PFSK-1 (cell line): ENCODE measurements at regions not wholly inside any gene's neighbourhood (a gene's known extent, or its start where the extent isn't known, plus 50 kb on each side); places are given as distances from the start of the nearest gene placed in this dataset.

Experiments
- FOXP2 ChIP-seq: optimal IDR thresholded peaks from 2 replicates; pipeline ENCODE3; 2011; ENCODE audit warnings: borderline replicate concordance, control low read depth, inconsistent platforms; ENCODE audit not compliant: insufficient read depth; ENCODE audit errors: extremely low read length, extremely low read depth
- POLR2AphosphoS5 ChIP-seq: IDR thresholded peaks from 2 replicates; pipeline ENCODE4 v1.6.1; 2012; ENCODE audit warnings: low read depth, mild to moderate bottlenecking, control low read depth, low read length, moderate library complexity
- REST ChIP-seq, 2 experiments: IDR thresholded peaks; 2 replicates each; pipeline versions ENCODE4 v1.6.1 to v1.8.0; 2011 to 2012; ENCODE audit warnings: low read depth in 2 of 2, low read length in 2 of 2, control low read depth in 1 of 2, inconsistent platforms in 1 of 2, mild to moderate bottlenecking in 1 of 2, moderate library complexity in 1 of 2; ENCODE audit not compliant: insufficient read depth in 1 of 2
- SIN3A ChIP-seq: IDR thresholded peaks from 2 replicates; pipeline ENCODE4 v1.6.1; 2012; ENCODE audit warnings: mild to moderate bottlenecking, low read length, moderate library complexity, borderline replicate concordance; ENCODE audit not compliant: insufficient read depth
- TAF1 ChIP-seq: IDR thresholded peaks from 2 replicates; pipeline ENCODE4 v1.6.1; 2012; ENCODE audit warnings: low read length, control low read depth, borderline replicate concordance; ENCODE audit not compliant: insufficient read depth

- TF ChIP-seq TAF1 = no peak
Measured at GRCh38 chr21:16538405-16538804, 808.6 kb downstream of the USP25 start.

DNA sequence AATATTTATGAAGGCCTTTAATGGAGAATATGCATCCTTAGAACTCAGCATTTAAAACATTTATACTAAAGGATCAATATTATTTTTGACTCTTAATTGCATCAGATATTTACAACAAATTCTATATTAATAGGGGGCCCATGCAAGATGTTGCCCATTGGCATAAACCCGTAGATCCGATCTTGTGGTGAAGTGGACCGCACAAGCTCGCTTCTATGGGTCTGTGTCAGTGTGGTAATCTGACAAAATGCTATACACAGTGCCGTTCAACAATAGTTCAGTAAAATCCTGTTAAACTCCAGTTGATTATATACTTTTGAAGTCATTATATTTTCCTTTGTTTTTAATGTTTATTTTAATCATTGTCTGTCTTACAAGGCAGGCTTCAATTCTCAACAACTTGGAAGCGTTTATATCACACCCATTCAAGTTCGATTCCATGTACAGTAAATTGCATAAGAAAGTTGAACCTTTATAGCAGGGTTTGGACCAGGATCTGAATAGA lies 809.2 kb downstream of the USP25 start:
- TF ChIP-seq TAF1 = no peak
- no peak for TF ChIP-seq FOXP2
- TF ChIP-seq POLR2AphosphoS5 = no peak
- TF ChIP-seq SIN3A = no peak
- no peak for TF ChIP-seq REST (IDR thresholded peaks at IDR 0.05; ENCODE audit: insufficient read depth in 1 of 2, low read depth in 2 of 2, low read length in 2 of 2)

DNA sequence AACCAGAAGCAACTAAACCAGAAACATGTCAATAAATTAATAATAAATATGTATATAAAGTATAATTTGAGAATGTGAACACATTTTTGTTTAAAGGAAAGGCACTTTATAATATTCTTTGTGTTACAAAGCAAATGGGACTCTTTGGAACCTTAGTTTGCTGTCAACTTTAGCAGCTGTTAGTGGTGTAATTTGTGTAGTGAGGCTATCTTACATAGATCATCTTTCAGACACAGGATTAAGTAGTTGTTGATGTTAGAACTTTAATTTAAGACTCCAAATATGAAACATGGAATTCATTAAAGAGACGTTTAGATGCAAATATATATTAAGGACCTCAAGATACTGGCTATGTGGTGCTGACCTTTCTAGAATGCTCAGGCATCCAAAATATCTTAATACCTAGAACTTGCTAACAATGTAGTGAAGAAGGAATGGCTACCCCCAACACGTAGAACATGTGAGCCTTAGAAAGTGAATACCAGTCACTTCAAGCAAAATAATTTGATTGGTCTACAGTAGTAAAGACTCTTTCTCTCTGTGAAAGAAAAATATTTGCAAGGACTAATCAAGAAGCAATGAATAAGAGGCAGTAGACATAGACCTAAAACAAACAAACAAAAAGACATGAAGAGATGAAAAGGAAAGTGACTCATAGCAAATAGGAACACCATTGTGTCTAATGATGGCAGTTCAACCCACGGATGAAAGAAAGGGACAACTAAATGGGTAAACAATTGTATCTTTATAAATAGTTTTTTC lies 811.4 kb downstream of the USP25 start:
- no peak for TF ChIP-seq POLR2AphosphoS5
- TF ChIP-seq SIN3A = no peak
- no peak for TF ChIP-seq TAF1
- no peak for TF ChIP-seq REST (IDR thresholded peaks at IDR 0.05; ENCODE audit: insufficient read depth in 1 of 2, low read depth in 2 of 2, low read length in 2 of 2)
- TF ChIP-seq FOXP2 = no peak

DNA sequence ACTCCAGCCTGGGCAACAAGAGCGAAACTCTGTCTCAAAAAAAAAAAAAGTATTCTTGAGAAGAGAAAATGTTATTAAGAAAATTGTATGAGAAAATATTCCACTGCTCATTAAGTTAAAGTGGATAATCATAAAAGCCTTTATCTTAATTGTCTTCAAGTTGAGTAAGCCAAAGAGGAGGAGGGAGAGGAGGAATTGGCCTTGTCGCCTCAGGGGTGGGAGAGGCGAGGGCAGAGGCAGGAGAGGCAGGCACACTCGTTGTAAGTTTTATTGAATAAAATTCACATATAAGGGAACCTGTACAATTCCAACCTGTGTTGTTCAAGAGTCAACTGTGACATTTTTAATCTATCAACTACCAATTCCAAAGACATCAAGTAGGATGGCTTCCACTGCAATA lies 820.3 kb downstream of the USP25 start:
- TF ChIP-seq TAF1 = no peak

- TF ChIP-seq REST (IDR thresholded peaks at IDR 0.05; ENCODE audit: insufficient read depth in 1 of 2, low read depth in 2 of 2, low read length in 2 of 2) (no peak), TAF1 (no peak), POLR2AphosphoS5 (no peak), FOXP2 (no peak), SIN3A (no peak)
Measured at GRCh38 chr21:16550917-16551741, 821.3 kb downstream of the USP25 start.

GRCh38 chr21:16552880-16553279 lies 823.1 kb downstream of the USP25 start:
- TF ChIP-seq SIN3A = no peak
- TF ChIP-seq FOXP2 = no peak
- no peak for TF ChIP-seq POLR2AphosphoS5
- TF ChIP-seq TAF1 = no peak
- no peak for TF ChIP-seq REST (IDR thresholded peaks at IDR 0.05; ENCODE audit: insufficient read depth in 1 of 2, low read depth in 2 of 2, low read length in 2 of 2)
